C4-2B (cell line): ENCODE measurements at regions not wholly inside any gene's neighbourhood (a gene's known extent, or its start where the extent isn't known, plus 50 kb on each side); places are given as distances from the start of the nearest gene placed in this dataset.

Source experiments
- H3K27ac ChIP-seq: fragments of 450-650 bp; 2 replicates; pipeline ENCODE4 v1.5.1; 2017
- ZFX ChIP-seq: fragments of 450-650 bp; IDR thresholded peaks from 2 replicates; pipeline ENCODE4 v1.6.1; 2017
- TF ChIP-seq, protein P1 (sequence below): fragments of 450-650 bp; conservative IDR thresholded peaks from 2 replicates; pipeline ENCODE4 v1.5.1; 2017; ENCODE audit warnings: mild to moderate bottlenecking

DNA sequence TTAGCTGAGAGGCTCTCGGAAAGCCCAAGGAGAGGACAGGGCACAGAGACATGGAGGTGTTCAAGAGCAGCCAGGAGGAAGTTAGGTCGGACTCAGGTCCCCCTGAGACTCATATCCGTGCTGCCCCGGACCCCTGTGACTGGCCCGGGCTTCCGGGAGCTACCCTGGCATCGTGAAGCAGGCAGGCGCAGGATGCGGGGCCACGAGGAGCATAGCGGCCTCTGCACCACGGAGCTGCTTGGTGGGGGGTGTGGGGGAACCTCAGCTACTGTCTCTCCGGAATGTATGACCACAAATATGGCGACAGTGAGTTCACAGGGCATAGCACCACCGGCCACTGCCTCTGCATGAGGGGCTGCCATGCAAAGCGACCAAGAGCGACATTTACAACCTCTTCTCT, 112.2 kb upstream of the GUCA2B start:
- TF ChIP-seq, protein P1, sequence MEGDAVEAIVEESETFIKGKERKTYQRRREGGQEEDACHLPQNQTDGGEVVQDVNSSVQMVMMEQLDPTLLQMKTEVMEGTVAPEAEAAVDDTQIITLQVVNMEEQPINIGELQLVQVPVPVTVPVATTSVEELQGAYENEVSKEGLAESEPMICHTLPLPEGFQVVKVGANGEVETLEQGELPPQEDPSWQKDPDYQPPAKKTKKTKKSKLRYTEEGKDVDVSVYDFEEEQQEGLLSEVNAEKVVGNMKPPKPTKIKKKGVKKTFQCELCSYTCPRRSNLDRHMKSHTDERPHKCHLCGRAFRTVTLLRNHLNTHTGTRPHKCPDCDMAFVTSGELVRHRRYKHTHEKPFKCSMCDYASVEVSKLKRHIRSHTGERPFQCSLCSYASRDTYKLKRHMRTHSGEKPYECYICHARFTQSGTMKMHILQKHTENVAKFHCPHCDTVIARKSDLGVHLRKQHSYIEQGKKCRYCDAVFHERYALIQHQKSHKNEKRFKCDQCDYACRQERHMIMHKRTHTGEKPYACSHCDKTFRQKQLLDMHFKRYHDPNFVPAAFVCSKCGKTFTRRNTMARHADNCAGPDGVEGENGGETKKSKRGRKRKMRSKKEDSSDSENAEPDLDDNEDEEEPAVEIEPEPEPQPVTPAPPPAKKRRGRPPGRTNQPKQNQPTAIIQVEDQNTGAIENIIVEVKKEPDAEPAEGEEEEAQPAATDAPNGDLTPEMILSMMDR, result no peak
- no peak for TF ChIP-seq ZFX
- no peak overlapping the region for H3K27ac ChIP-seq

DNA sequence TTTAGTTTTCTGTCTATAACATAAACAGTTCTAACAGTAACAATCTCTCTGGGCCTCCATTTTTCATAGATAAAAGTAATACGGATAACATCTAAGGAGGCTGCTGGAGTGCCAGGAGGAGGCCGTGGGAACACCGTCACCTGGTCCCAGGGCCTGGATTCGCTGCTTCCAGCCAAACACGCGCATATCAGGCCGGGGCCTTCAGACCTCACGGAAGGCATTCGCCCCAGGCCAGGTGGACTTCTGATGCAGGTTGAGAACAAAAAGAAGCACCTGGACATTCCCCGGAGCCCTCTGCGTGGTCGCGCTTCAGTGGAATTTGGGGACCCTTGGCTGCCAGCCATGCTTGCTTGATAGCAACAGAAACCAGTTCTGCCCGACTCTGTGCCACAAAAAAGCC, 113.1 kb upstream of the GUCA2B start:
- H3K27ac ChIP-seq, result no peak overlapping the region
- no peak for TF ChIP-seq ZFX
- TF ChIP-seq, protein P1, result no peak

DNA sequence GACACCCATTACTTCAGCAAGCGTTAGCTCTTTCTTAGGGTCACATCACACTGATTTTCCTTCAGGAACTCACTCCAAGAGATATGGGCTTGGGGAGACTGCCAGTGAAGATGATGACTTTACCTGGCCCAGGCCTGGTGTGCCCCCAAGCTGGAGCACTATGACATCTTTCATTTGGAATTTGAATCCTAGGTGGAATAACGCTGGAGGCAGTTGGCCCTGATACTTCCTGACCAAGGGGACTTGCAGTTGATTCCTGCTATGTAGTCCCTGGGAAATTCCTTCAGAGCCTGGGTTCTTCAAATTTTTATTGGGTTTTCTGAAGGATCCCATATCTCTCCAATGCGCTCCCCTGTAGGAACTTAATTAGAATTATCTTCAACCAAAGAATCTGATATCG, 114.9 kb upstream of the GUCA2B start:
- TF ChIP-seq ZFX, result no peak
- TF ChIP-seq, protein P1, result no peak
- H3K27ac ChIP-seq, result no peak overlapping the region

DNA sequence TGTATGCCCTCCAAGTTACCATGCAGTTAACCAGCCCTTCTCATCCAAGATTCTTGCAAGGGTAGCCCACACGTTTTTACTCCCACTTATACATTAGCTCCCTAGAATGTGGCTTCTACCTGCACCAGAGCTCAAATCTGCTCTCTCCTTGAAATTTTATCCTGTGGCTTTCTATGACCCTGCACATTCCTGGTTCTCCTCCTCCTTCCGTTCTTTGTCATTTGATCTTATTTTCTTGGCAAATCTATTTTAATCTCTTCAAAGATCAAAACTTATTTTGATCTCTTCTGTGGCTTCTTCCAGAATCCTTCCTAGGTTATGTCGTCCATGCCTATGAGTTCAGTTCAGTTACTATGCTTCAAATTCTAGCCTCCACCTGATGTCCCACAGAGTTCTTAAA, 115.6 kb upstream of the GUCA2B start:
- no peak for TF ChIP-seq ZFX
- TF ChIP-seq, protein P1, result no peak
- no peak overlapping the region for H3K27ac ChIP-seq

DNA sequence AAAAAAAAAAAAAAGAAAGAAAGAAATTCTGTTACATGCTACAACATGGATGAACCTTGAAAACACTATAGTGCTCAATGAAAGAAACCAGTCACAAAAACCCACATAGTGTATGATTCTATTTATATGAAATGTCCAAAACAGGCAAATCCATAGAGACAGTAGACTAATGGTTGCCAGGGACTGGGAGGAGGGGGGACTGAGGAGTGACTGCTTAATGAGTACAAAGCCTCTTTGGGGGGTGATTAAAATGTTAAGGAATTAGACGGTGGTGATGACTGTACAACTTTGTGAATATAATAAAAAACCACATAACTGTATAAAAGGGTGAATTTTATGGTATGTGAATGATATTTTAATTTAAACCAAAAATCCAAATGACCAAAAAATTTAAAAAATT, 116.0 kb upstream of the GUCA2B start:
- no peak overlapping the region for H3K27ac ChIP-seq
- TF ChIP-seq, protein P1, result no peak
- TF ChIP-seq ZFX, result no peak

DNA sequence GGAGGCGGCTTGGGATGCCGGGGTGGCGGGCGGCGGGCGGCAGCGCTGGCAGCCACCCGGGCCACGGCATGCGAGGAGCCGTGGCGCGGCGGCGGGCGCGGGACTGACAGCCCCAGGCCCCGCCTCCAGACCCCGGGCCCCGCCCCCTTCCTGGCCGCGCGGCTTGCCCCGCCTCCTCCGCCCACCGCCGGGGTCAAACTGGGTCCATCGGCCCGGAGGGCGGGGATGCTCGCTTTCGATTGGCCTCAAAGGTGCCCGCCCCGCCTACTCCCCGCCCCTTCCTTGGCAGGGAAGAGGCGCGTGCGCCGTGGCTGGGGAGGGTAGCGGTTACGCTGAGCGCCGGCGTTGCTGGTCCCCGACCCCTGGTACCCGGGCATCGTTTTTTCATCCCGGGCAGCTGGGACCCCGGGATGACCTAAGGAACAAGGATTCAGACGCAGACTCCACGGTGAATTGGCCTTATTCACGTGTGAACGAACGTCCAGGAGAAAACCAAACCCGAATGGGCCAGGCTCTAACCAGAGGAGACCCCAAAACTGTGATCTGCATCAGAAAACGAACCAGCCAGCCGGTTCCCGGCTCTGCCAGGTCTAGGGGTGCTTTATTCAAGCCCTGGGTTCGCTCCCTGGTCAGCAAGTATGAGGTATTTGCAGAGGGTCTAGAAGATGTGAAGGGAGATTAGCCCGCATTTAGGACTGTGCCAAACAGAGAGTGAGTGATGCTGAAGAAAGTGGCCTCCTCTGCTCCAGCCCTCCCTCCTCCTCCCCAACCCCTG, 117.2 kb upstream of the GUCA2B start:
- peak overlapping the region; percentile 72 for H3K27ac ChIP-seq
- TF ChIP-seq, protein P1, result peak; percentile 56
- TF ChIP-seq ZFX, result no peak

DNA sequence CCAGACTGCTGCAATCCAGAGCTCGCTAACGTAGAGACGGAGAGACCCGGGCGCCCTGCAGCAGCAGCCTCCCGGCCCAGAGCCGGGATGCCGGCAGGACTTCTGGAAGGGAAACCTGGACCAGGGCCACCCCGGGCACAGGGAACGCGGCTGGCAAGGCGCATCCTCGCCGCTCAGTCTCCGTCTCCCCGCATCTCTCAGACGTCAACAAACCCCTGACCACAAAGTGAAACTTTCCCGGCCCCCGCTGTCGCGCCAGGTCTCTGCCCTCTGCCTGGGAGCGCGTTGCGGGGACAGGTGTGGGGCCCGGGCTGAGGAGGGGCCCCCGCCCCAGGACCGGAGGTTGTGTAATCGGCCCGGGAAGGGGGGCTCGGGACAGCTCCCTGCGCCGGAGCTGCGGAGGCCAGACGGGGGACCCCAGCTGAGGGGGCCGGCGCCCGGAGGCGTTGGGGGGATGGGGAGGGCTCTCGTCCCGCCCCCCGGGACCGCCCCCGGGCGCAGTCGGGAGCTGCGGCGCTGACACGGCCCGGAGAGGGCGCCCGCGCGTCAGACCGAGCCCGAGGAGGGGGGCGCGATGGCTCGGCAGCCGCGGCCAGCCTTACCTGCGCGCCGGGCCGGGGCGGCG, 116.6 kb upstream of the HIVEP3 start:
- peak overlapping the region; percentile 72 for H3K27ac ChIP-seq
- TF ChIP-seq, protein P1, result peak; percentile 87
- peak; percentile 14; the same call in 1 of the 2 replicates for TF ChIP-seq ZFX
